HG03060 (cell line): ENCODE measurements at regions not wholly inside any gene's neighbourhood (a gene's known extent, or its start where the extent isn't known, plus 50 kb on each side); places are given as distances from the start of the nearest gene placed in this dataset.
A peak's percentile ranks its signal among the peaks of the same experiment; 100 is the strongest.

Experiments
- ATAC-seq: cut with Tn5 transposase; IDR thresholded peaks from one replicate; pipeline ENCODE4 v1.9.1; 2021; ENCODE audit warnings: low read depth, moderate number of reproducible peaks; ENCODE audit not compliant: unreplicated experiment

DNA sequence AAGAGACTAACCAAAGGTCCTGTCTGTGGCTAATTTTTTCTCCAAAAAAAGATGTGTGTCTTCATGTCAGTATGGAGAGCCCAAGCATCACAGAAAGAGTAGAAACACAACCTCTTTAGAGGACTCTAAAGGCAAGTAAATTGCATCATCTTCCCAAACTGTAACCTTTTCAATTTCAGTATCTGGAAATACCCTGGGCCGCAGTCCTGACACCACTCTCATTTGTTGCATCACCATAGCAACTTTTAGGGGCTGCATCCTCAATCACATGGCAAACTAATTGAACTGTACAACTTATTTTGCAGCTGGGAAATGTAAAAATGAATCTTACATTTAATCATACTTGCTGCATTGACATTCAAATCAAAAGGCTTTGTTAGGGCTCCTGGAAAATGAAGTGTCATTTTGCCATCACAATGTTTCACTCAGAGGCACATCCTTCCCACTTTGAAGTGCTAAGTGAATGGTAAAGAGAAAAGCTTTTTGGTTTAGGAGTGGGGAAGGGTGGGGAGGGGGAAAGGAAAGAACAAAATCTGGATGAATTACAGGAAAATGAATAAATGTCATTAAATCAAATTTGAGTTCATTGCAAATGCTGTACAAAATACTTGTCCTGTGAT, 60.6 kb upstream of the GRIA1 start:
- ATAC-seq, result peak; percentile 71

DNA sequence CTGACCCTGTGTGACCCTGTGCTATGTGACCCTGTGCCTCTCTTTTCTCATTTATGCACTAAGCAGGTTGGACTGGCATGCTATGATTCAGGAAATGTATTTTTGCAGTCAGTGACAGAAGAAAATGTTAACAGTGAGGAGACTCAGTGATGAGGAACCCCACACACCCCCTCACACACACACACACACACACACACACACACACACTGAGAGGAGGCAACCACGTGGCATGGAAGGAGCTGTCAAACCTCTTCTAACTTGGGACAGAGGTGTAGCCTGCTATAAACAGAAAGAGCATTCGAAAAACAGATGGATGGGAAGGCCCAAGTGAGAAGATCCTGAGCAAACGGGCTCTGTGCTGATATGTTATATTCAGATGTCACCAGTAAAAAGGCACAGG, 57.9 kb upstream of the GRIA1 start:
- ATAC-seq, result no peak

DNA sequence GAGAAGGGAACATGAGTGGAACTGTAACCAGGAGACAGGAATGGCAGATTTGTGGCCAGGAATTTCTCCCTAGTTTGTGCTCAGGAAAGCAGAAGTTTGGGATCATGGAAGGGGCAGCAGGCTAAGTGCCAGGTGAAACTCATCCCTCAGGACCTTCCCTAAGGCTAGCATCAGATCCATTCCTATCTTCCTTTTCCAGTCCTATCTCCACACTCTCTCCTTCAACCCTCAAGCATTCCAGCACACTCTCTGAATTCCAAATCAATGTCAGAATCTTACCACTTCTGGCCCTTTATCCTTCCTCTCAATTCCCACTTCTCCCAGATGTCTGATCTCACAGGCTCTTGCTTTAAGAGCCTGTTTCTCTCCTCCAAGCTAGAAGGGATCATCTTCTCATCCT, 53.2 kb upstream of the GRIA1 start:
- ATAC-seq, result no peak

DNA sequence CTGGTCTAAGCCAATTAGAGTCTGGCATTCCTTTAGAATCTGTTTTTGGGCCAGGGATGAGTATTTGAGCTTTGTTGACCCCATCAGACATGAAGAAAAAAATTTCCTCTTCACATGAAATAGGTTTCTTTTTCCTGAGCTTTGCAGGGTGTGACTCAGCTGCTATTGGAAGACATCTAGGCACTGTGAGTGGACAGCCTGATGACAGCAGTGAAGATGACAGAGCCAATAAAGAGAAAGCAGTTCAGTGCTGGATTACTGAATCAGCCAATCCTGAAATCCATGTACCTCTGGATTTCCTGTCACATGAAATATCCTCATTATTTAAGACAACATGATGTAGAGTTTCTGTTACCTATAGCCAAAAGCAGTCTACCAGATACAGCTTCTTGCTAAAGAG, 51.3 kb upstream of the GRIA1 start:
- no peak for ATAC-seq
